HepG2 (cell line): ENCODE measurements at regions not wholly inside any gene's neighbourhood (a gene's known extent, or its start where the extent isn't known, plus 50 kb on each side); places are given as distances from the start of the nearest gene placed in this dataset.

Source experiments
- ATAC-seq: fragments of 200-7000 bp; cut with Tn5 transposase; 3 replicates; pipeline ENCODE4 v1.9.1; 2020; ENCODE audit warnings: mild to moderate bottlenecking, moderate library complexity
- BruUV-seq: library from RNA; stranded (reverse); fragments of 400-500 nt; replicated peaks from 2 replicates; lab custom pipeline; 2021; lab: Mats Ljungman, UMichigan
- CTCF ChIA-PET: fragments of 300-600 bp; formaldehyde crosslinking; extraction: SDS; loops from one replicate; lab custom pipeline; 2021; ENCODE audit warnings: low total read pairs, inconsistent platforms, low intra/inter-chr PET ratio; lab: Yijun Ruan, JAX
- POLR2A ChIA-PET: fragments of 350-600 bp; sonication (Branson Sonifier 250); formaldehyde crosslinking; loops from one replicate; lab custom pipeline; 2020; ENCODE audit warnings: antibody characterized with exemption, inconsistent platforms; lab: Yijun Ruan, JAX
- DNase-seq: peaks from one replicate; pipeline ENCODE4 v3.0.0-alpha.2; 2015; ENCODE audit warnings: low spot score
- FAIRE-seq: peaks from 3 replicates; lab custom pipeline; 2011; peaks lifted over from hg19 to GRCh38; lab: Jason Lieb, UNC
- H2AFZ ChIP-seq: one replicate; pipeline ENCODE4 v1.6.1; 2011; ENCODE audit warnings: low read length, inconsistent platforms
- H3K27ac ChIP-seq: fragments of 300-600 bp; 3 replicates; pipeline ENCODE4 v1.8.0; 2011; ENCODE audit warnings: mixed run types, mild to moderate bottlenecking, mixed read lengths, low read length, inconsistent platforms; ENCODE audit not compliant: insufficient read depth; ENCODE audit errors: extremely low read length
- H3K27me3 ChIP-seq, 2 experiments: fragments of 200-600 bp in 1 of 2; 2 replicates in 1 of 2; 3 replicates in 1 of 2; pipeline versions ENCODE4 v1.6.0 to v1.8.0; 2011; ENCODE audit warnings: low read length in 2 of 2, mild to moderate bottlenecking in 2 of 2, moderate library complexity in 2 of 2, inconsistent platforms in 1 of 2; ENCODE audit not compliant: insufficient read depth in 2 of 2, control insufficient read depth in 1 of 2
- H3K36me3 ChIP-seq, 2 experiments: fragments of 200-600 bp in 1 of 2; replicated peaks in 1 of 2; 2 replicates in 1 of 2; 3 replicates in 1 of 2; pipeline versions ENCODE4 v1.5.1 to v1.8.0; 2011; ENCODE audit warnings: low read length in 2 of 2, inconsistent platforms in 1 of 2; ENCODE audit not compliant: insufficient read depth in 2 of 2, control insufficient read depth in 1 of 2
- H3K4me1 ChIP-seq: 2 replicates; pipeline ENCODE4 v1.5.1; 2012; ENCODE audit warnings: low read length, inconsistent platforms; ENCODE audit not compliant: insufficient read depth
- H3K4me2 ChIP-seq: 2 replicates; pipeline ENCODE4 v1.6.0; 2011; ENCODE audit warnings: low read depth, low read length, inconsistent platforms
- H3K4me3 ChIP-seq, 3 experiments: fragments of 200-600 bp in 1 of 3; sonication (generic), shearing (Covaris generic) in 1 of 3; replicated peaks in 1 of 3; 2 replicates each; pipeline ENCODE4 v1.5.1; 2011 to 2016; ENCODE audit warnings: low read length in 3 of 3, inconsistent platforms in 2 of 3, low read depth in 2 of 3, mild to moderate bottlenecking in 2 of 3, control low read depth in 1 of 3, mixed read lengths in 1 of 3; ENCODE audit not compliant: insufficient read depth in 1 of 3
- H3K79me2 ChIP-seq: one replicate; pipeline ENCODE4 v1.6.1; 2011; ENCODE audit warnings: low read length, inconsistent platforms; ENCODE audit not compliant: insufficient read depth
- H3K9ac ChIP-seq: 2 replicates; pipeline ENCODE4 v1.6.0; 2011; ENCODE audit warnings: mild to moderate bottlenecking, low read depth, low read length, inconsistent platforms; ENCODE audit not compliant: insufficient read depth
- H3K9me3 ChIP-seq: 2 replicates; pipeline ENCODE4 v1.5.1; 2012; ENCODE audit warnings: mild to moderate bottlenecking, low read length
- H4K20me1 ChIP-seq: 2 replicates; pipeline ENCODE4 v1.6.0; 2011; ENCODE audit warnings: inconsistent platforms, mild to moderate bottlenecking, low read length, moderate library complexity; ENCODE audit not compliant: insufficient read depth
- FOXK1 ChIP-seq: sonication (generic); formaldehyde crosslinking; IDR thresholded peaks from 2 replicates; pipeline ENCODE4 v1.4.0; 2020; ENCODE audit warnings: low read depth, missing genetic modification reagents, borderline replicate concordance
- ISL2 ChIP-seq: sonication (generic); formaldehyde crosslinking; IDR thresholded peaks from 2 replicates; pipeline ENCODE4 v1.5.0; 2020; ENCODE audit warnings: missing genetic modification reagents
- NFRKB ChIP-seq: fragments of 450-650 bp; IDR thresholded peaks from 2 replicates; pipeline ENCODE4 v1.6.1; 2017
- RFXAP ChIP-seq: sonication (generic); formaldehyde crosslinking; IDR thresholded peaks from 2 replicates; pipeline ENCODE4 v1.4.0; 2020; ENCODE audit warnings: missing genetic modification reagents, borderline replicate concordance
- SMARCC2 ChIP-seq: fragments of 450-650 bp; IDR thresholded peaks from 2 replicates; pipeline ENCODE4 v1.6.1; 2017; ENCODE audit warnings: antibody characterized with exemption, mild to moderate bottlenecking
- SMYD3 ChIP-seq: sonication (generic); formaldehyde crosslinking; IDR thresholded peaks from 2 replicates; pipeline ENCODE4 v1.8.1; 2023; ENCODE audit warnings: mild to moderate bottlenecking, missing genetic modification reagents
- SOX5 ChIP-seq: IDR thresholded peaks from 2 replicates; pipeline ENCODE4 v1.6.1; 2016; ENCODE audit warnings: borderline replicate concordance
- ZFP82 ChIP-seq: sonication (generic); formaldehyde crosslinking; IDR thresholded peaks from 2 replicates; pipeline ENCODE4 v1.5.1; 2020; ENCODE audit warnings: mild to moderate bottlenecking, missing genetic modification reagents, borderline replicate concordance
- ZKSCAN5 ChIP-seq: sonication (generic); formaldehyde crosslinking; IDR thresholded peaks from 2 replicates; pipeline ENCODE4 v1.5.1; 2020; ENCODE audit warnings: mild to moderate bottlenecking, missing genetic modification reagents
- ZNF282 ChIP-seq: fragments of 450-650 bp; IDR thresholded peaks from 2 replicates; pipeline ENCODE4 v1.6.1; 2018; ENCODE audit not compliant: partially characterized antibody
- ZNF292 ChIP-seq: sonication (generic); formaldehyde crosslinking; IDR thresholded peaks from 2 replicates; pipeline ENCODE4 v1.8.1; 2022; ENCODE audit warnings: mild to moderate bottlenecking, low read depth, missing genetic modification reagents, borderline replicate concordance
- ZNF432 ChIP-seq: sonication (generic); formaldehyde crosslinking; IDR thresholded peaks from 2 replicates; pipeline ENCODE4 v1.5.0; 2020; ENCODE audit warnings: missing genetic modification reagents, mild to moderate bottlenecking, borderline replicate concordance
- WGBS: methylation state at CpG from one replicate; pipeline ENCODE4 v1.1.6; 2017; ENCODE audit warnings: low lambda C conversion rate; 5-methylcytosine and 5-hydroxymethylcytosine counted together
- in situ Hi-C: cut with HindIII; loops from 2 replicates; pipeline ENCODE4 v1.10.0; 2017; ENCODE audit warnings: low pct_unique_long_range_greater_than_20kb; ENCODE audit not compliant: extremely low pct_ligation_motif_present
- intact Hi-C: fragments of 100-400 bp; cut with micrococcal nuclease; formaldehyde crosslinking; loops from one replicate; pipeline ENCODE4 v1.10.0; 2022; ENCODE audit not compliant: unreplicated experiment
- TF ChIP-seq, protein P1 (sequence below): sonication (generic); formaldehyde crosslinking; IDR thresholded peaks from 2 replicates; pipeline ENCODE4 v1.4.0; 2020; ENCODE audit warnings: missing genetic modification reagents
- TF ChIP-seq, protein P2 (sequence below): IDR thresholded peaks from 2 replicates; pipeline ENCODE4 v1.4.0; 2020; ENCODE audit warnings: mild to moderate bottlenecking, missing genetic modification reagents
- TF ChIP-seq, protein P3 (sequence below): sonication (generic); formaldehyde crosslinking; IDR thresholded peaks from 2 replicates; pipeline ENCODE4 v1.5.0; 2020; ENCODE audit warnings: mild to moderate bottlenecking, missing genetic modification reagents
- TF ChIP-seq, protein P4 (sequence below): IDR thresholded peaks from 2 replicates; pipeline ENCODE4 v1.6.1; 2016; ENCODE audit warnings: mild to moderate bottlenecking

DNA sequence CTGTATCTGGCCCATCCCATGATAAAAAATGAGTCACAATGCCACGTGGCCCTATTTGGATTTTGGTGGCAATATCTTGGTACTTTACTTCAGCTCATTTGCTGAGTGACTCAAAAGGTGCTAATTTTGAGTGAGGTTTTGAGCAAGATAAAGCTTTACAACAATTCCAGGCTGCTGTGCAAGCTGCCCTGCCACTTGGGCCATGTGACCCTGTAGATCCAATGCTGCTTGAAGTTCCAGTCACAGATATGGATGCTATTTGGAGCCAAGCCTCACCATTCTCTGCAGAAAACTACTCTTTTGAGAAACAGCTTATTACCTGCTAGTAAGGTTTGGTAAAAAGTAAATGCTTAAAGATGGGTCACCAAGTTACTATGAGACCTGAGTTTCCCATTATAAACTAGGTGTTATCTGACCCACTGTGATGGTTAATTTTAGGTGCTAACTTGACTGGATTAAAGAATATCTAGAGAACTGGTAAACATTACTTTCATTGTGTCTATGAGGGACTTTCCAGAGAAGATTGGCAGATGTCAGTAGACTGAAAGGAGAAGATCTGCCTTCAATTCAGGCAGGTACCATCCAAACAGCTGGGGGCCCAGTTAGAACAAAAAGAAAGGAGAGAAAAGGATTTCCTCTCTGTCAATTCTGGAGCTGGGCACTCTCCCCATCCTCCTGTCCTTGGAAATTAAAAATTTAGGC lies 1083.9 kb downstream of the DIPK2A start:
- Histone ChIP-seq H3K4me3 (no peak overlapping the region), H4K20me1 (no peaks in the 10 kb centered on the region), H3K4me2 (no peak overlapping the region), H3K9ac (no peak overlapping the region), H3K79me2 (no peaks in the 10 kb centered on the region), H3K27ac (no peak overlapping the region), H2AFZ (no peak overlapping the region), H3K9me3 (peaks cover 53% of the 10 kb centered on the region), H3K4me1 (no peaks in the 10 kb centered on the region), H3K27me3 (no peaks in the 10 kb centered on the region), H3K36me3 (no peaks in the 10 kb centered on the region)
- DNase-seq (no peak), ATAC-seq (no peak), FAIRE-seq (no peak)
- POLR2A ChIA-PET: no interaction called here
- no TSS peak for BruUV-seq
- intact Hi-C loops (no loop called here), in situ Hi-C loops (no loop called here)
- WGBS: 14% methylated on average over 1 of the region's 1 CpG
- CTCF ChIA-PET: no interaction called here
- TF ChIP-seq, protein P1, sequence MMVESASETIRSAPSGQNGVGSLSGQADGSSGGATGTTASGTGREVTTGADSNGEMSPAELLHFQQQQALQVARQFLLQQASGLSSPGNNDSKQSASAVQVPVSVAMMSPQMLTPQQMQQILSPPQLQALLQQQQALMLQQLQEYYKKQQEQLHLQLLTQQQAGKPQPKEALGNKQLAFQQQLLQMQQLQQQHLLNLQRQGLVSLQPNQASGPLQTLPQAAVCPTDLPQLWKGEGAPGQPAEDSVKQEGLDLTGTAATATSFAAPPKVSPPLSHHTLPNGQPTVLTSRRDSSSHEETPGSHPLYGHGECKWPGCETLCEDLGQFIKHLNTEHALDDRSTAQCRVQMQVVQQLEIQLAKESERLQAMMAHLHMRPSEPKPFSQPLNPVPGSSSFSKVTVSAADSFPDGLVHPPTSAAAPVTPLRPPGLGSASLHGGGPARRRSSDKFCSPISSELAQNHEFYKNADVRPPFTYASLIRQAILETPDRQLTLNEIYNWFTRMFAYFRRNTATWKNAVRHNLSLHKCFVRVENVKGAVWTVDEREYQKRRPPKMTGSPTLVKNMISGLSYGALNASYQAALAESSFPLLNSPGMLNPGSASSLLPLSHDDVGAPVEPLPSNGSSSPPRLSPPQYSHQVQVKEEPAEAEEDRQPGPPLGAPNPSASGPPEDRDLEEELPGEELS (CRISPR knock-in tag): no peak
- TF ChIP-seq, protein P2, sequence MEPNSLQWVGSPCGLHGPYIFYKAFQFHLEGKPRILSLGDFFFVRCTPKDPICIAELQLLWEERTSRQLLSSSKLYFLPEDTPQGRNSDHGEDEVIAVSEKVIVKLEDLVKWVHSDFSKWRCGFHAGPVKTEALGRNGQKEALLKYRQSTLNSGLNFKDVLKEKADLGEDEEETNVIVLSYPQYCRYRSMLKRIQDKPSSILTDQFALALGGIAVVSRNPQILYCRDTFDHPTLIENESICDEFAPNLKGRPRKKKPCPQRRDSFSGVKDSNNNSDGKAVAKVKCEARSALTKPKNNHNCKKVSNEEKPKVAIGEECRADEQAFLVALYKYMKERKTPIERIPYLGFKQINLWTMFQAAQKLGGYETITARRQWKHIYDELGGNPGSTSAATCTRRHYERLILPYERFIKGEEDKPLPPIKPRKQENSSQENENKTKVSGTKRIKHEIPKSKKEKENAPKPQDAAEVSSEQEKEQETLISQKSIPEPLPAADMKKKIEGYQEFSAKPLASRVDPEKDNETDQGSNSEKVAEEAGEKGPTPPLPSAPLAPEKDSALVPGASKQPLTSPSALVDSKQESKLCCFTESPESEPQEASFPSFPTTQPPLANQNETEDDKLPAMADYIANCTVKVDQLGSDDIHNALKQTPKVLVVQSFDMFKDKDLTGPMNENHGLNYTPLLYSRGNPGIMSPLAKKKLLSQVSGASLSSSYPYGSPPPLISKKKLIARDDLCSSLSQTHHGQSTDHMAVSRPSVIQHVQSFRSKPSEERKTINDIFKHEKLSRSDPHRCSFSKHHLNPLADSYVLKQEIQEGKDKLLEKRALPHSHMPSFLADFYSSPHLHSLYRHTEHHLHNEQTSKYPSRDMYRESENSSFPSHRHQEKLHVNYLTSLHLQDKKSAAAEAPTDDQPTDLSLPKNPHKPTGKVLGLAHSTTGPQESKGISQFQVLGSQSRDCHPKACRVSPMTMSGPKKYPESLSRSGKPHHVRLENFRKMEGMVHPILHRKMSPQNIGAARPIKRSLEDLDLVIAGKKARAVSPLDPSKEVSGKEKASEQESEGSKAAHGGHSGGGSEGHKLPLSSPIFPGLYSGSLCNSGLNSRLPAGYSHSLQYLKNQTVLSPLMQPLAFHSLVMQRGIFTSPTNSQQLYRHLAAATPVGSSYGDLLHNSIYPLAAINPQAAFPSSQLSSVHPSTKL: no peak
- TF ChIP-seq ZKSCAN5 (CRISPR knock-in tag) (no peak), SOX5 (no peak), ISL2 (CRISPR knock-in tag) (no peak), NFRKB (no peak), ZNF282 (no peak), FOXK1 (CRISPR knock-in tag) (no peak), ZFP82 (CRISPR knock-in tag) (no peak), RFXAP (no peak), ZNF432 (CRISPR knock-in tag) (no peak), SMYD3 (CRISPR knock-in tag) (no peak), ZNF292 (CRISPR knock-in tag) (no peak), SMARCC2 (no peak)
- TF ChIP-seq, protein P3, sequence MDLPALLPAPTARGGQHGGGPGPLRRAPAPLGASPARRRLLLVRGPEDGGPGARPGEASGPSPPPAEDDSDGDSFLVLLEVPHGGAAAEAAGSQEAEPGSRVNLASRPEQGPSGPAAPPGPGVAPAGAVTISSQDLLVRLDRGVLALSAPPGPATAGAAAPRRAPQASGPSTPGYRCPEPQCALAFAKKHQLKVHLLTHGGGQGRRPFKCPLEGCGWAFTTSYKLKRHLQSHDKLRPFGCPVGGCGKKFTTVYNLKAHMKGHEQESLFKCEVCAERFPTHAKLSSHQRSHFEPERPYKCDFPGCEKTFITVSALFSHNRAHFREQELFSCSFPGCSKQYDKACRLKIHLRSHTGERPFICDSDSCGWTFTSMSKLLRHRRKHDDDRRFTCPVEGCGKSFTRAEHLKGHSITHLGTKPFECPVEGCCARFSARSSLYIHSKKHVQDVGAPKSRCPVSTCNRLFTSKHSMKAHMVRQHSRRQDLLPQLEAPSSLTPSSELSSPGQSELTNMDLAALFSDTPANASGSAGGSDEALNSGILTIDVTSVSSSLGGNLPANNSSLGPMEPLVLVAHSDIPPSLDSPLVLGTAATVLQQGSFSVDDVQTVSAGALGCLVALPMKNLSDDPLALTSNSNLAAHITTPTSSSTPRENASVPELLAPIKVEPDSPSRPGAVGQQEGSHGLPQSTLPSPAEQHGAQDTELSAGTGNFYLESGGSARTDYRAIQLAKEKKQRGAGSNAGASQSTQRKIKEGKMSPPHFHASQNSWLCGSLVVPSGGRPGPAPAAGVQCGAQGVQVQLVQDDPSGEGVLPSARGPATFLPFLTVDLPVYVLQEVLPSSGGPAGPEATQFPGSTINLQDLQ (CRISPR knock-in tag): no peak
- TF ChIP-seq, protein P4, sequence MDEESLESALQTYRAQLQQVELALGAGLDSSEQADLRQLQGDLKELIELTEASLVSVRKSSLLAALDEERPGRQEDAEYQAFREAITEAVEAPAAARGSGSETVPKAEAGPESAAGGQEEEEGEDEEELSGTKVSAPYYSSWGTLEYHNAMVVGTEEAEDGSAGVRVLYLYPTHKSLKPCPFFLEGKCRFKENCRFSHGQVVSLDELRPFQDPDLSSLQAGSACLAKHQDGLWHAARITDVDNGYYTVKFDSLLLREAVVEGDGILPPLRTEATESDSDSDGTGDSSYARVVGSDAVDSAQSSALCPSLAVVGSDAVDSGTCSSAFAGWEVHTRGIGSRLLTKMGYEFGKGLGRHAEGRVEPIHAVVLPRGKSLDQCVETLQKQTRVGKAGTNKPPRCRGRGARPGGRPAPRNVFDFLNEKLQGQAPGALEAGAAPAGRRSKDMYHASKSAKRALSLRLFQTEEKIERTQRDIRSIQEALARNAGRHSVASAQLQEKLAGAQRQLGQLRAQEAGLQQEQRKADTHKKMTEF (CRISPR knock-in tag): no peak
